Upper lobe of left lung (tissue), 6 donors: ENCODE measurements at regions not wholly inside any gene's neighbourhood (a gene's known extent, or its start where the extent isn't known, plus 50 kb on each side); places are given as distances from the start of the nearest gene placed in this dataset.

Source experiments
- ATAC-seq, 2 donors: fragments of 200-7000 bp; cut with Tn5 transposase; one replicate each; pipeline ENCODE4 v1.9.1; 2022; ENCODE audit warnings: mild to moderate bottlenecking in 2 of 2, moderate library complexity in 2 of 2; ENCODE audit not compliant: low FRiP score in 2 of 2
- DNase-seq, 2 donors: peaks; one replicate each; pipeline ENCODE4 v3.0.0-alpha.2; 2019 to 2020
- H3K27ac ChIP-seq, 4 donors: fragments of 200-600 bp; sonication (generic); one replicate each; pipeline ENCODE4 v1.5.1; 2016 to 2019
- H3K27me3 ChIP-seq, 4 donors: fragments of 200-600 bp; sonication (generic); one replicate each; pipeline ENCODE4 v1.5.1; 2017 to 2019
- H3K36me3 ChIP-seq, 4 donors: fragments of 200-600 bp; sonication (generic); one replicate each; pipeline ENCODE4 v1.5.1; 2016 to 2019
- H3K4me1 ChIP-seq, 4 donors: fragments of 200-600 bp; sonication (generic); one replicate each; pipeline ENCODE4 v1.5.1; 2018 to 2019
- H3K4me3 ChIP-seq, 4 donors: fragments of 200-600 bp; sonication (generic); one replicate each; pipeline ENCODE4 v1.5.1; 2017 to 2019; ENCODE audit warnings: mild to moderate bottlenecking in 2 of 4, moderate library complexity in 1 of 4
- H3K9me3 ChIP-seq, 4 donors: fragments of 200-600 bp; sonication (generic); one replicate each; pipeline ENCODE4 v1.5.1; 2018 to 2019
- CTCF ChIP-seq, 6 experiments: fragments of 450-650 bp in 4 of 6; fragments of 200-600 bp in 2 of 6; sonication (generic) in 2 of 6; IDR thresholded peaks; one replicate each; pipeline ENCODE4 v1.5.1; 2016 to 2019; ENCODE audit warnings: antibody characterized with exemption in 6 of 6
- EP300 ChIP-seq, 4 donors: sonication (generic); formaldehyde crosslinking; IDR thresholded peaks; one replicate each; pipeline ENCODE4 v1.5.1; 2017; ENCODE audit warnings: antibody characterized with exemption in 4 of 4, control low read depth in 2 of 4
- POLR2A ChIP-seq, 4 donors: fragments of 450-650 bp; IDR thresholded peaks; one replicate each; pipeline ENCODE4 v1.5.1; 2016 to 2017; ENCODE audit warnings: antibody characterized with exemption in 4 of 4, mild to moderate bottlenecking in 2 of 4
- POLR2AphosphoS5 ChIP-seq, 2 donors: sonication (generic); formaldehyde crosslinking; IDR thresholded peaks; one replicate each; pipeline ENCODE4 v1.5.1; 2017; ENCODE audit warnings: antibody characterized with exemption in 2 of 2
- WGBS, 2 donors: methylation state at CpG; one replicate each; pipeline ENCODE4 v1.1.5; 2017 to 2018; 5-methylcytosine and 5-hydroxymethylcytosine counted together
- donor health status: DM: no; HTN: no; CAD: no; lungs with moderate emphysema.
- donor health status: DM: no; HTN: yes; CAD: no; lungs with severe emphysema.

- Histone ChIP-seq H3K36me3 (no peaks in the 10 kb centered on the region), H3K27me3 (no peaks in the 10 kb centered on the region), H3K4me1 (no peaks in the 10 kb centered on the region), H3K4me3 (no peak overlapping the region), H3K9me3 (no peaks in the 10 kb centered on the region), H3K27ac (no peak overlapping the region)
- 50 to 52% methylated on average over 2 of the region's 2 CpGs for WGBS, 2 donors
- DNase-seq (no peak), ATAC-seq (no peak)
- TF ChIP-seq EP300 (IDR thresholded peaks at IDR 0.05) (no peak), POLR2AphosphoS5 (IDR thresholded peaks at IDR 0.05) (no peak), CTCF (IDR thresholded peaks at IDR 0.05) (no peak), POLR2A (IDR thresholded peaks at IDR 0.05) (no peak)
Measured at GRCh38 chr13:22387899-22388298, 717.0 kb downstream of the FGF9 start.

GRCh38 chr13:22399801-22400420 lies 729.0 kb downstream of the FGF9 start:
- TF ChIP-seq POLR2A (IDR thresholded peaks at IDR 0.05): no peak
- TF ChIP-seq CTCF (IDR thresholded peaks at IDR 0.05): no peak
- TF ChIP-seq EP300 (IDR thresholded peaks at IDR 0.05): no peak
- no peak for TF ChIP-seq POLR2AphosphoS5 (IDR thresholded peaks at IDR 0.05)
- 82 to 91% methylated on average over 2 of the region's 2 CpGs for WGBS, 2 donors
- H3K9me3 ChIP-seq: no peaks in the 10 kb centered on the region
- H3K4me1 ChIP-seq: no peaks in the 10 kb centered on the region
- ATAC-seq (no peak), DNase-seq (no peak)
- H3K36me3 ChIP-seq: no peaks in the 10 kb centered on the region
- no peaks in the 10 kb centered on the region for H3K27me3 ChIP-seq
- no peak overlapping the region for H3K4me3 ChIP-seq
- no peak overlapping the region for H3K27ac ChIP-seq

GRCh38 chr13:22402682-22403081 lies 731.8 kb downstream of the FGF9 start:
- Histone ChIP-seq H3K36me3 (no peaks in the 10 kb centered on the region), H3K4me3 (no peak overlapping the region), H3K27ac (no peak overlapping the region), H3K9me3 (no peaks in the 10 kb centered on the region), H3K4me1 (no peaks in the 10 kb centered on the region), H3K27me3 (no peaks in the 10 kb centered on the region)
- 95 to 96% methylated on average over 4 of the region's 4 CpGs for WGBS, 2 donors
- no peak for TF ChIP-seq POLR2AphosphoS5 (IDR thresholded peaks at IDR 0.05)
- no peak for TF ChIP-seq EP300 (IDR thresholded peaks at IDR 0.05)
- TF ChIP-seq CTCF (IDR thresholded peaks at IDR 0.05): no peak
- TF ChIP-seq POLR2A (IDR thresholded peaks at IDR 0.05): no peak
- ATAC-seq: peak in 1 of 2 donors; percentile 20
- no peak for DNase-seq

- Histone ChIP-seq H3K36me3 (no peaks in the 10 kb centered on the region), H3K9me3 (no peaks in the 10 kb centered on the region)
- 86 to 90% methylated on average over 6 of the region's 6 CpGs for WGBS, 2 donors
Measured at GRCh38 chr13:22403144-22403543, 732.3 kb downstream of the FGF9 start.

More at GRCh38 chr13:22403144-22403543, 732.3 kb downstream of the FGF9 start:
- H3K4me1 ChIP-seq: no peaks in the 10 kb centered on the region
- H3K4me3 ChIP-seq: no peak overlapping the region
- TF ChIP-seq CTCF (IDR thresholded peaks at IDR 0.05) (no peak), POLR2A (IDR thresholded peaks at IDR 0.05) (no peak), EP300 (IDR thresholded peaks at IDR 0.05) (no peak), POLR2AphosphoS5 (IDR thresholded peaks at IDR 0.05) (no peak)
- no peaks in the 10 kb centered on the region for H3K27me3 ChIP-seq
- DNase-seq (no peak), ATAC-seq (peak in 1 of 2 donors; percentile 85)
- no peak overlapping the region for H3K27ac ChIP-seq
